ENCODE measurements at regions not wholly inside any gene's neighbourhood (a gene's known extent, or its start where the extent isn't known, plus 50 kb on each side); places are given as distances from the start of the nearest gene placed in this dataset.

- no peaks in the 10 kb centered on the region for H3K27me3 ChIP-seq (ENCODE audit: insufficient read depth, poor library complexity, severe bottlenecking)
- no peaks in the 10 kb centered on the region for H3K36me3 ChIP-seq (ENCODE audit: low read depth)
- peaks cover 14% of the 10 kb centered on the region for H3K4me1 ChIP-seq (ENCODE audit: insufficient read depth, poor library complexity, severe bottlenecking)
- H3K27ac ChIP-seq (ENCODE audit: poor library complexity, severe bottlenecking) = peak overlapping the region; percentile 71
- no peak overlapping the region for H3K4me3 ChIP-seq (ENCODE audit: severe bottlenecking)
- no peaks in the 10 kb centered on the region for H3K9me3 ChIP-seq (ENCODE audit: severe bottlenecking)
- ATAC-seq (ENCODE audit: low read depth) (peak; percentile 95), DNase-seq (ENCODE audit: low spot score) (no peak)
- no peak for TF ChIP-seq CTCF (IDR thresholded peaks at IDR 0.05; ENCODE audit: poor library complexity, severe bottlenecking)
Measured at GRCh38 chr12:127401005-127401404, 866.0 kb upstream of the TMEM132C start.

DNA sequence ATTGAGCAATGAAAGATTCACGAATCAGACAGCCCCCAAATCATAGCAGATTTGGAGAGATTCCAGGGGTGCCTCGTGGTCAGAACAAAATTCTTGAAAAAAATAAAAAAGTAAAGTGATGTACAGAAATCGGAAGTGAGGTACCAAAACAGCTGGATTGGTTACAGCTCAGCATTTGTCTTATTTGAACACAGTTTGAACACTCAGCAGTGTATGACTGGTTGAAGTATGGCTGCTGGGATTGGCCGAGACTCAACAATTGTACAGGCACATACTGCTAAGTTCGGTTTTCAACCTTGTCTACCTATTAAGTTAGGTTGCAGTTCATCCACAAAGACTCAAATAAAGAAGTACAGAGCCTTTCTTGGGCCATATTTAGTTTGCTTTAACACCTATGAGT is 865.4 kb upstream of the TMEM132C start:
- TF ChIP-seq CTCF (IDR thresholded peaks at IDR 0.05; ENCODE audit: poor library complexity, severe bottlenecking) = no peak
- H3K4me3 ChIP-seq (ENCODE audit: severe bottlenecking) = no peak overlapping the region
- H3K4me1 ChIP-seq (ENCODE audit: insufficient read depth, poor library complexity, severe bottlenecking) = peaks cover 14% of the 10 kb centered on the region
- no peaks in the 10 kb centered on the region for H3K9me3 ChIP-seq (ENCODE audit: severe bottlenecking)
- DNase-seq (ENCODE audit: low spot score) (no peak), ATAC-seq (ENCODE audit: low read depth) (no peak)
- H3K36me3 ChIP-seq (ENCODE audit: low read depth) = no peaks in the 10 kb centered on the region
- H3K27me3 ChIP-seq (ENCODE audit: insufficient read depth, poor library complexity, severe bottlenecking) = no peaks in the 10 kb centered on the region
- H3K27ac ChIP-seq (ENCODE audit: poor library complexity, severe bottlenecking) = peak overlapping the region; percentile 71

- Histone ChIP-seq H3K36me3 (ENCODE audit: low read depth) (no peaks in the 10 kb centered on the region), H3K4me3 (ENCODE audit: severe bottlenecking) (no peak overlapping the region), H3K4me1 (ENCODE audit: insufficient read depth, poor library complexity, severe bottlenecking) (no peaks in the 10 kb centered on the region), H3K27me3 (ENCODE audit: insufficient read depth, poor library complexity, severe bottlenecking) (no peaks in the 10 kb centered on the region), H3K27ac (ENCODE audit: poor library complexity, severe bottlenecking) (no peak overlapping the region), H3K9me3 (ENCODE audit: severe bottlenecking) (no peaks in the 10 kb centered on the region)
- no peak for DNase-seq (ENCODE audit: low spot score)
- ATAC-seq (ENCODE audit: low read depth) = no peak
- TF ChIP-seq CTCF (IDR thresholded peaks at IDR 0.05; ENCODE audit: poor library complexity, severe bottlenecking) = no peak
Measured at GRCh38 chr12:127411166-127411915, 855.6 kb upstream of the TMEM132C start.

- Histone ChIP-seq H3K27ac (ENCODE audit: poor library complexity, severe bottlenecking) (no peak overlapping the region), H3K4me3 (ENCODE audit: severe bottlenecking) (no peak overlapping the region), H3K9me3 (ENCODE audit: severe bottlenecking) (no peaks in the 10 kb centered on the region), H3K27me3 (ENCODE audit: insufficient read depth, poor library complexity, severe bottlenecking) (no peaks in the 10 kb centered on the region), H3K36me3 (ENCODE audit: low read depth) (no peaks in the 10 kb centered on the region), H3K4me1 (ENCODE audit: insufficient read depth, poor library complexity, severe bottlenecking) (no peaks in the 10 kb centered on the region)
- DNase-seq (ENCODE audit: low spot score) = no peak
- ATAC-seq (ENCODE audit: low read depth) = no peak
- TF ChIP-seq CTCF (IDR thresholded peaks at IDR 0.05; ENCODE audit: poor library complexity, severe bottlenecking) = no peak
Measured at GRCh38 chr12:127411981-127412380, 855.0 kb upstream of the TMEM132C start.

GRCh38 chr12:127412866-127413265 is 854.1 kb upstream of the TMEM132C start:
- TF ChIP-seq CTCF (IDR thresholded peaks at IDR 0.05; ENCODE audit: poor library complexity, severe bottlenecking) = no peak
- H3K4me3 ChIP-seq (ENCODE audit: severe bottlenecking) = no peak overlapping the region
- no peaks in the 10 kb centered on the region for H3K36me3 ChIP-seq (ENCODE audit: low read depth)
- DNase-seq (ENCODE audit: low spot score) = no peak
- no peak for ATAC-seq (ENCODE audit: low read depth)
- H3K4me1 ChIP-seq (ENCODE audit: insufficient read depth, poor library complexity, severe bottlenecking) = no peaks in the 10 kb centered on the region
- H3K27ac ChIP-seq (ENCODE audit: poor library complexity, severe bottlenecking) = no peak overlapping the region
- H3K9me3 ChIP-seq (ENCODE audit: severe bottlenecking) = no peaks in the 10 kb centered on the region
- H3K27me3 ChIP-seq (ENCODE audit: insufficient read depth, poor library complexity, severe bottlenecking) = no peaks in the 10 kb centered on the region
